Endothelial cell of umbilical vein (primary cell): ENCODE measurements at regions not wholly inside any gene's neighbourhood (a gene's known extent, or its start where the extent isn't known, plus 50 kb on each side); places are given as distances from the start of the nearest gene placed in this dataset.

Experiments used
- CTCF ChIP-seq, 2 donors: IDR thresholded peaks; 1 replicate in 1 of 2; 2 replicates in 1 of 2; pipeline ENCODE4 v1.5.1; 2011; ENCODE audit warnings: low read length in 2 of 2, mild to moderate bottlenecking in 2 of 2, moderate library complexity in 2 of 2, control low read depth in 1 of 2, inconsistent platforms in 1 of 2, low read depth in 1 of 2; ENCODE audit not compliant: insufficient read depth in 1 of 2; ENCODE audit errors: extremely low read depth in 1 of 2
- EZH2 ChIP-seq: IDR thresholded peaks from 2 replicates; pipeline ENCODE4 v1.6.1; 2012; ENCODE audit warnings: borderline replicate concordance, low read depth, mild to moderate bottlenecking, moderate library complexity, low read length, inconsistent platforms; ENCODE audit not compliant: severe bottlenecking
- FOS ChIP-seq: IDR thresholded peaks from 2 replicates; pipeline ENCODE4 v1.6.1; 2011; ENCODE audit warnings: mild to moderate bottlenecking, low read length, moderate library complexity, borderline replicate concordance; ENCODE audit not compliant: insufficient read depth
- GATA2 ChIP-seq: IDR thresholded peaks from 2 replicates; pipeline ENCODE4 v1.7.0; 2011; ENCODE audit warnings: low read depth, mild to moderate bottlenecking, moderate library complexity, mixed read lengths, low read length; ENCODE audit not compliant: insufficient read length, insufficient read depth
- JUN ChIP-seq: IDR thresholded peaks from 2 replicates; pipeline ENCODE4 v1.6.1; 2011; ENCODE audit warnings: borderline replicate concordance, low read depth; ENCODE audit not compliant: insufficient read length, insufficient read depth
- MYC ChIP-seq: IDR thresholded peaks from one replicate; pipeline ENCODE4 v1.6.1; 2011; ENCODE audit warnings: mild to moderate bottlenecking, low read depth, low read length
- POLR2A ChIP-seq: IDR thresholded peaks from 2 replicates; pipeline ENCODE4 v1.6.1; 2012; ENCODE audit warnings: low read depth, mild to moderate bottlenecking, control low read depth, low read length
- POLR2AphosphoS5 ChIP-seq: IDR thresholded peaks from 2 replicates; pipeline ENCODE4 v1.6.1; 2012; ENCODE audit warnings: low read depth, mild to moderate bottlenecking, control low read depth, low read length, moderate library complexity; ENCODE audit not compliant: insufficient read depth
- TF ChIP-seq, protein P1 (sequence below): IDR thresholded peaks from 2 replicates; pipeline ENCODE4 v1.6.1; 2011; ENCODE audit not compliant: insufficient read depth, insufficient read length

- TF ChIP-seq CTCF (IDR thresholded peaks at IDR 0.05; ENCODE audit: extremely low read depth in 1 of 2, insufficient read depth in 1 of 2, low read depth in 1 of 2, low read length in 2 of 2) (no peak), POLR2AphosphoS5 (no peak), POLR2A (no peak), EZH2 (no peak), JUN (no peak), MYC (no peak), FOS (no peak), GATA2 (no peak)
- TF ChIP-seq, protein P1, sequence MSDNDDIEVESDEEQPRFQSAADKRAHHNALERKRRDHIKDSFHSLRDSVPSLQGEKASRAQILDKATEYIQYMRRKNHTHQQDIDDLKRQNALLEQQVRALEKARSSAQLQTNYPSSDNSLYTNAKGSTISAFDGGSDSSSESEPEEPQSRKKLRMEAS = no peak
Observed at GRCh38 chr2:4152051-4152450, 448.7 kb downstream of the DCDC2C start.
